ENCODE measurements at regions not wholly inside any gene's neighbourhood (a gene's known extent, or its start where the extent isn't known, plus 50 kb on each side); places are given as distances from the start of the nearest gene placed in this dataset.

- TF ChIP-seq, protein P1, sequence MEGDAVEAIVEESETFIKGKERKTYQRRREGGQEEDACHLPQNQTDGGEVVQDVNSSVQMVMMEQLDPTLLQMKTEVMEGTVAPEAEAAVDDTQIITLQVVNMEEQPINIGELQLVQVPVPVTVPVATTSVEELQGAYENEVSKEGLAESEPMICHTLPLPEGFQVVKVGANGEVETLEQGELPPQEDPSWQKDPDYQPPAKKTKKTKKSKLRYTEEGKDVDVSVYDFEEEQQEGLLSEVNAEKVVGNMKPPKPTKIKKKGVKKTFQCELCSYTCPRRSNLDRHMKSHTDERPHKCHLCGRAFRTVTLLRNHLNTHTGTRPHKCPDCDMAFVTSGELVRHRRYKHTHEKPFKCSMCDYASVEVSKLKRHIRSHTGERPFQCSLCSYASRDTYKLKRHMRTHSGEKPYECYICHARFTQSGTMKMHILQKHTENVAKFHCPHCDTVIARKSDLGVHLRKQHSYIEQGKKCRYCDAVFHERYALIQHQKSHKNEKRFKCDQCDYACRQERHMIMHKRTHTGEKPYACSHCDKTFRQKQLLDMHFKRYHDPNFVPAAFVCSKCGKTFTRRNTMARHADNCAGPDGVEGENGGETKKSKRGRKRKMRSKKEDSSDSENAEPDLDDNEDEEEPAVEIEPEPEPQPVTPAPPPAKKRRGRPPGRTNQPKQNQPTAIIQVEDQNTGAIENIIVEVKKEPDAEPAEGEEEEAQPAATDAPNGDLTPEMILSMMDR (conservative IDR thresholded peaks at IDR 0.05), result no peak
- no peak overlapping the region for H3K27ac ChIP-seq
Observed at GRCh38 chr1:233734456-233734855, 120.5 kb downstream of the KCNK1 start.

- TF ChIP-seq, protein P1 (conservative IDR thresholded peaks at IDR 0.05), result no peak
- H3K27ac ChIP-seq, result peak overlapping the region; percentile 38
Observed at GRCh38 chr1:233735331-233735730, 121.4 kb downstream of the KCNK1 start.

GRCh38 chr1:233735847-233736246 is 121.9 kb downstream of the KCNK1 start:
- TF ChIP-seq, protein P1 (conservative IDR thresholded peaks at IDR 0.05), result no peak
- peak overlapping the region; percentile 38 for H3K27ac ChIP-seq

GRCh38 chr1:233737341-233737740 is 123.4 kb downstream of the KCNK1 start:
- TF ChIP-seq, protein P1 (conservative IDR thresholded peaks at IDR 0.05), result no peak
- no peak overlapping the region for H3K27ac ChIP-seq

DNA sequence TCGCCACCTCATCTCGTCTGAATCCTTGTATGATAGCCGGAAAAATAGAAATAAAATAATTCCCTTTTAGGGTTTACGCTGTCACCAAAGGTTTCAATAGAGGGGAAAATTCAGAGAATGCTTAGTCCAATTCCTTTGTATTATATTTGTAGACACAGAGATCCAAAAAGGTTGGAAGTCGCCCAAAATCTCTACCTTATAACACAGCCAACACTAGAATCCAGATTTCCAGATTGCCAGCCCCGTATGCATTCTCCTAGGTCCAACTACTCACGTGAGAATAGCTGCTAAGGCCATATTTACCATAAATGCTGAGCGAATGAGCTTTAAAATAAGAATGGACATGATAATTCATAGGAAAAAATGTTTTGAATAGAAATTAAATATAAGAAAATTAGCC is 124.5 kb downstream of the KCNK1 start:
- no peak overlapping the region for H3K27ac ChIP-seq
- TF ChIP-seq, protein P1 (conservative IDR thresholded peaks at IDR 0.05), result no peak

DNA sequence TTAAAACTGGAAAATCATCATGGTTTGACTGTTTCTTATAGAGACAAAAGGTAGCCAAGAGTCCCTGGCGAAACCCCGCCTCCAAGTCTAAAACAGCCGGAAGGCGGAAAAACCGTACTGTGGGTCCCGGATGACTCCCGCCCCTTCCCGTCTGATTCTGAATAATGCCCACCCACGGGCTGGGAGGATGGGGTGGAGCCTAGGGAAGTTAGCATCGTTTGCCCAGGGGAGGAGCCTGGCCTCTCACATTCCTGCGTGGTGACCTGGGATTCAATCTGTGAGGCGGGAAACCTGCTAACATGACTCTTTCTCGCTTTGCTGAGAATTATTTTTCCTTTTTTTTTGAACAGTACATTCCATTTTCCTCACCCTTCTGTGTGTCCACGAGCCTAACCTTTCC is 124.9 kb downstream of the KCNK1 start:
- no peak overlapping the region for H3K27ac ChIP-seq
- TF ChIP-seq, protein P1 (conservative IDR thresholded peaks at IDR 0.05), result no peak

DNA sequence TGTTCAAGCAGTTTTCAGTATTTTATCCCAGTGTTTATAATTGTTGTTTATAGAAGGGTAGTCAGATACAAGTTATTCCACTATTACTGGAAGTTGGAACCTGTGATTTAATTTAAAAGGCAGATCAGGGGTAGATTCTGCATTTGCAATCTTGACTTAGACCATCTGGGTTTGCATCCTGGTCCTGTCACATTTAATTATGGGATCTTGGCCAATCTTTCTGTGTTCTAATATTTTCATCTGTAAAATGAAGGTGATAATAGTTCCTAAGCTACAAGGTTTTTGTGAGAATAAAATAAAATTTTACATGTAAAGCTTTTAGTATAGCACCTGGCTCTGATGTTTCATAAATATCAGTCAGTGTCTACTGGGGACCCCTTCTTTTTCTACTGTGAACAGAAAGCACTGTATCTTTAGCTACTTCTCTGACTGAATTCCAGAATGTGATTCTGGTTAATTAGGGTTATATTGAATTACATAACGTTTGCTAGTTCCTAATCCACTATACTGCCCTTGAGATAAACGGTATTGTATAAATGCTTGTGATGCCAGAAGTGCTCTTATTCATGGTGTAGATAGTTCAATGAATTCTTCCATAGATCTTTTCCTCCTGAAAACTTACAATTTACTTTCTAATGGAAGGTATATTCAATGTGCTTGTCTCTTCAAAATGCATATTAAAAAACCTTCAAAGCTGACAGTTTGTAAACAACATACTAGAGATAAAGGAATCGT is 131.0 kb downstream of the KCNK1 start:
- no peak overlapping the region for H3K27ac ChIP-seq
- TF ChIP-seq, protein P1 (conservative IDR thresholded peaks at IDR 0.05), result no peak

All from VCaP (cell line).